Muscle layer of duodenum (tissue), 2 donors: ENCODE measurements at regions not wholly inside any gene's neighbourhood (a gene's known extent, or its start where the extent isn't known, plus 50 kb on each side); places are given as distances from the start of the nearest gene placed in this dataset.

Experiments used
- H3K27ac ChIP-seq: one replicate; pipeline ENCODE4 v1.7.0; 2013; ENCODE audit warnings: mild to moderate bottlenecking, low read length
- H3K27me3 ChIP-seq: one replicate; pipeline ENCODE4 v1.7.0; 2013; ENCODE audit warnings: low read depth, mild to moderate bottlenecking, control low read depth, low read length
- H3K36me3 ChIP-seq, 2 donors: one replicate each; pipeline ENCODE4 v1.7.0; 2013; ENCODE audit warnings: low read length in 2 of 2, control low read depth in 1 of 2, mild to moderate bottlenecking in 1 of 2; ENCODE audit not compliant: insufficient read depth in 2 of 2, control insufficient read depth in 1 of 2
- H3K4me1 ChIP-seq, 2 donors: one replicate each; pipeline ENCODE4 v1.7.0; 2013; ENCODE audit warnings: low read length in 2 of 2, mild to moderate bottlenecking in 2 of 2, control low read depth in 1 of 2, moderate library complexity in 1 of 2; ENCODE audit not compliant: insufficient read depth in 2 of 2, control insufficient read depth in 1 of 2
- H3K4me3 ChIP-seq, 2 donors: one replicate each; pipeline ENCODE4 v1.7.0; 2013; ENCODE audit warnings: low read length in 2 of 2, low read depth in 1 of 2, mild to moderate bottlenecking in 1 of 2
- H3K9me3 ChIP-seq, 2 donors: one replicate each; pipeline ENCODE4 v1.7.0; 2013; ENCODE audit warnings: low read length in 2 of 2, control low read depth in 1 of 2, mild to moderate bottlenecking in 1 of 2; ENCODE audit not compliant: control insufficient read depth in 1 of 2
- donor health status: healthy.

DNA sequence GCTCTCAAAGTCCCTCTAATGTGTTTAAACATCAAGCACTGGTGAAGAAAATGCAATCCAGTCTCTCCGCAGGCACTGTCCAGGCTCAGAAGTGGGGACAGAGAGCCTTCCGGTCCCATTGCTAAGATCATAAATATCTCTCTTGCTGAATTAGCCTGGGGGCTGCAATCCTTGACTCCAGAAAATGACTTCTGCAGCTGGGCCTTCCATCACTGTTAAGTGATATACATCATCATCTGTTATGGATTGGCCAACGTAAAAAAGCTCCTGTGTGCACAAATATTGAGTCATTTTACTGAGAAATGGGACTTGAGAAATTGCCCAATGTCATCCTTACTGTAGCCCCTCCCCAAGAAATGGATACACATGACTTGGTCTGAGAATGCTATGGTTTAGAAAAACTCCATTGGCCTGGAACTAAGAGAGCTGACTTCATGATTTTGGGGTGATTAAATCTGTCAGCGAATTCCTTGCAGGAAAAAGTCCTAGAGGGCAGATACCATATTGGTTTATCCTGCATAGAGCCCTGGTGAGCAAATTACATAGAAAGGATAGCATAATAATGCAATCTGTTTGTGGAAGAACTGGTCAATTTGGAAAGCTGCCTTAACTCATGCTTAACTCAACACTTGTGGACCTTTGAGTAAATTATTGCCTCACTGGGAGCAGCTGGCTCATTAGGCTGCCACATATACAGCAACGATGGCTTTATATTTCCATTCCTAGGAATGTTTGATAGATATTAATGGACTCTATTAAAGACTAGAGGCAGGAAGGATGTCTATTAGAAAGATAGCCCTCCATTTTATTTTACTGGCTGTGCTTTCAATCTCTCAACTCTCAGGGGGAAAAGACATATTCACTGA, 346.1 kb downstream of the GBA3 start:
- Histone ChIP-seq H3K4me3 (no peak overlapping the region), H3K9me3 (no peaks in the 10 kb centered on the region), H3K27me3 (no peaks in the 10 kb centered on the region), H3K27ac (no peak overlapping the region), H3K36me3 (no peaks in the 10 kb centered on the region), H3K4me1 (no peaks in the 10 kb centered on the region)

- no peaks in the 10 kb centered on the region for H3K4me1 ChIP-seq
- no peak overlapping the region for H3K27ac ChIP-seq
- H3K36me3 ChIP-seq = no peaks in the 10 kb centered on the region
- no peaks in the 10 kb centered on the region for H3K27me3 ChIP-seq
- H3K9me3 ChIP-seq = no peaks in the 10 kb centered on the region
- H3K4me3 ChIP-seq = no peak overlapping the region
Measured at GRCh38 chr4:23036921-23037495, 344.3 kb downstream of the GBA3 start.

DNA sequence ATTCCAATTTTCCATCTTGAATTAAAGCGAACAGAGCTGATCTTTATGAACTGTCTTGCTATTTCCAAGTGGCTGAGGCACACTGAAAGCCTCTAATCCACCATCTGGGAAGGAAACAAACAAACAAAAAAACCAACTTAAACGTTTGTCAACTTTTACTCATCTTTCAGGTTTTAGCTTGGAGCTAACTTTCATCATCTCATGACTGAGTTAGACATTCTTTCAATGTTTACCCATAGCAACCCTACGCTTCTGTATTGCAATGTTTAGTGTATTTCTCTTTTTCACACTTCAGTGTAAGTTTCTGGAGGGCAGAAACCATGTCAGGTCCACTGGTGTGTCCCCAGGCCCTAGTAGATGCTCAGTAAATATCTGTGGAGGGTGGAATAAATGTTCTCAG, 343.8 kb downstream of the GBA3 start:
- H3K9me3 ChIP-seq = no peaks in the 10 kb centered on the region
- no peaks in the 10 kb centered on the region for H3K36me3 ChIP-seq
- no peak overlapping the region for H3K27ac ChIP-seq
- H3K27me3 ChIP-seq = no peaks in the 10 kb centered on the region
- no peaks in the 10 kb centered on the region for H3K4me1 ChIP-seq
- no peak overlapping the region for H3K4me3 ChIP-seq

DNA sequence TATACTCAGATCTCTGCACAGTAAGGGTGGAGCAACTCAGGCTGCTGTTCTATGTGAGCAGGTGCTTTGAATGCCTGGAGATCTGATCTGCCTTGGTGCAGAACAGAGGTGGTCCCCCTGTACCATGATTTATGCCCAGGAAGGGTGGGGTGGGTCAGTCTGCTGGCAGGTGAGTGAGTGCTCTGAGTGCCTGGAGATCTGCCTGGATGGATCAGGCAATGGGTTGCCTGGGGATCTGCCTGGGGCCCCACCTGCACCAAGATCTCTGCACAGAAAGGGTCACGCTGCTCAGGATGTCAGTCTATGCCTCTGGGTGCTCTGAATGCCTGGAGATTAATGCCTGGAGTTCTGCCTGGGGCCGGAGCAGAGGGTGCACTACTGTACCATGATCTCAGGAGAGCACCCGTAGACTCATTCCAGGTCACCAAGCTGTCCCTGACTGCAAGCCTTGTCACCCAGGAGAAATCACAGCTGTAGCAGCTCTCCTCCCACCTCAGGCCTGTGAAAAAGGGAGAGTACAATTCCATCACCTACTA, 342.9 kb downstream of the GBA3 start:
- Histone ChIP-seq H3K9me3 (no peaks in the 10 kb centered on the region), H3K36me3 (no peaks in the 10 kb centered on the region), H3K27ac (no peak overlapping the region), H3K4me1 (no peaks in the 10 kb centered on the region), H3K4me3 (no peak overlapping the region), H3K27me3 (no peaks in the 10 kb centered on the region)

DNA sequence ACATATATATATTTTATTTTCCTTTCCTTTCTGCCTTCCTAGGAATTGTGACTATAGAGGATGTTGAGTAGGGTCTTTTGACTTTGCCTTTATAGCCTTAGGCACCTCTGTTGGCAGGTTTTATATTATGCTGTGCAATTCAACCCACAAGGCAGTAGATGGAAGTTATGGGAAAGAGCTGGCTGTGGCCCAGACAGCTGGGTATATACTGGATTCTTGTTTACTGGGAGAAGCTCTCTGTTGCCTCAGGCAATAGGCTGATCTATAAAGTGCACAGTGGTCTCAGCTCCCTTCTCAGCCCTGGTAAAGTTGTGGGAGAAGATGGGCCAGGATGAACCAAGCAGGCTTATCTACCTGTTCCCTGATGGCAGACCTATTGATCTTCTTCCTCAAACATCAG, 342.0 kb downstream of the GBA3 start:
- H3K36me3 ChIP-seq = no peaks in the 10 kb centered on the region
- no peak overlapping the region for H3K27ac ChIP-seq
- no peak overlapping the region for H3K4me3 ChIP-seq
- no peaks in the 10 kb centered on the region for H3K27me3 ChIP-seq
- no peaks in the 10 kb centered on the region for H3K4me1 ChIP-seq
- no peaks in the 10 kb centered on the region for H3K9me3 ChIP-seq

GRCh38 chr4:23033796-23034195, 341.1 kb downstream of the GBA3 start:
- H3K4me1 ChIP-seq = no peaks in the 10 kb centered on the region

DNA sequence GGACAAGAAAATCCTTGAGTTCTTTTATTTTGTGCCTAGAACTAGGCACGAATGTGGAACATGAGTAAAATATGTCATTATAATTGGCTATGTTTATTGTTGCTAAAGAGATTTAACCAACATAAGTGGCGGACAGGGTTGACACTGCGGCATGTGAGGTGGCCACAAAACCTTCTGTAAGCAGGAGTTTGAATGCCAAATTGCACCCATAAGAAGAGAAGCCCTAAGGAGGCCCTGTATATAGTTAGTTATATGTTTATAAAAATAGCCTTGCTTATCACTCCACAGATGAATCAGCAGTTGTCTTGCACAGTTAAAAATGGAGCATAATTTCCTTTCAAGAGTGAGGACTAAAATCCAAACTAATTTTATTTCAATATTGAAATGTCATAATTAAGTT, 336.1 kb downstream of the GBA3 start:
- no peak overlapping the region for H3K27ac ChIP-seq
- no peaks in the 10 kb centered on the region for H3K36me3 ChIP-seq
- H3K27me3 ChIP-seq = no peaks in the 10 kb centered on the region
- no peaks in the 10 kb centered on the region for H3K4me1 ChIP-seq
- H3K9me3 ChIP-seq = no peaks in the 10 kb centered on the region
- H3K4me3 ChIP-seq = no peak overlapping the region

More at GRCh38 chr4:23033796-23034195, 341.1 kb downstream of the GBA3 start:
- H3K9me3 ChIP-seq = no peaks in the 10 kb centered on the region
- no peak overlapping the region for H3K27ac ChIP-seq
- no peaks in the 10 kb centered on the region for H3K27me3 ChIP-seq
- no peak overlapping the region for H3K4me3 ChIP-seq
- no peaks in the 10 kb centered on the region for H3K36me3 ChIP-seq

DNA sequence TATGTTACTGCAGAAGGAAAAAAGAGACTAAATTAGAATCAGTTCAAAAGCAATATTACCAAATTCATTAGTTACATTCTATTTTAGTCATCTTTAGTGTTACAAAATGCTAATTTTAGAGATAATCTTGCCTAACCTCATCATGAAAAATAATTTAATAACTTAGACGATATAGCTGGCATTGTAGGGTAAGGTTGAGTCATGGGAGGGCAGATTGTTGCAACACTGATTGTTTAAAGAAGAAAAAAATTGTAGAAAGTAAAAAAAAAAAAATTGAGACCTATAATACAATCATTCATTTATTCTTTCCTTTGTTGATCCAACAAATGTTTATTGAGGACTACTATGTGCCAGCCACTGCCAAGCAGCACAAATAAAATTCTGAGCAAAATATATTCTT, 330.9 kb downstream of the GBA3 start:
- H3K27me3 ChIP-seq = no peaks in the 10 kb centered on the region
- no peaks in the 10 kb centered on the region for H3K36me3 ChIP-seq
- H3K27ac ChIP-seq = no peak overlapping the region
- H3K4me1 ChIP-seq = no peaks in the 10 kb centered on the region
- no peak overlapping the region for H3K4me3 ChIP-seq
- no peaks in the 10 kb centered on the region for H3K9me3 ChIP-seq

- H3K27me3 ChIP-seq = no peaks in the 10 kb centered on the region
- no peaks in the 10 kb centered on the region for H3K9me3 ChIP-seq
- no peaks in the 10 kb centered on the region for H3K4me1 ChIP-seq
- no peak overlapping the region for H3K27ac ChIP-seq
- H3K36me3 ChIP-seq = no peaks in the 10 kb centered on the region
- no peak overlapping the region for H3K4me3 ChIP-seq
Measured at GRCh38 chr4:23023121-23023520, 330.4 kb downstream of the GBA3 start.

DNA sequence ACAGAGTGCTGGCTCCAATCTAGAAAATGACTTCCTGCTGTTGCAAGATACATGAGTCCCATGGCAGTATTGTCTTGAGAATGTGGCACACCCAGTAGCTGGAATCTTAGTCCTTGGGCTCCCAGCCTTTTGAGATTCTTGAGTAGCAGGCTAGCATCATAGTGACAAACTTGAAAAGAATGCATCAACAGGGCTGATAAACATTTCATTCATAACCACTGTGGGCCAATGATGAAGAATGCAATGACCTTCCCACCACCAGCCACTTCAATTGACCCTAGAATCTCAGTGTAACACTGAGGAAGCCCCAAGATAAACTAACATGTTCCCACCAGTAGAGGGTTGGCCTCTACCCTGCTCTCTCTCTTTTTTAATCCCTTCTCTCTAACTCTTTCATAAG, 329.3 kb downstream of the GBA3 start:
- H3K4me1 ChIP-seq = no peaks in the 10 kb centered on the region
- H3K9me3 ChIP-seq = no peaks in the 10 kb centered on the region
- H3K27ac ChIP-seq = no peak overlapping the region
- no peak overlapping the region for H3K4me3 ChIP-seq
- H3K27me3 ChIP-seq = no peaks in the 10 kb centered on the region
- no peaks in the 10 kb centered on the region for H3K36me3 ChIP-seq

DNA sequence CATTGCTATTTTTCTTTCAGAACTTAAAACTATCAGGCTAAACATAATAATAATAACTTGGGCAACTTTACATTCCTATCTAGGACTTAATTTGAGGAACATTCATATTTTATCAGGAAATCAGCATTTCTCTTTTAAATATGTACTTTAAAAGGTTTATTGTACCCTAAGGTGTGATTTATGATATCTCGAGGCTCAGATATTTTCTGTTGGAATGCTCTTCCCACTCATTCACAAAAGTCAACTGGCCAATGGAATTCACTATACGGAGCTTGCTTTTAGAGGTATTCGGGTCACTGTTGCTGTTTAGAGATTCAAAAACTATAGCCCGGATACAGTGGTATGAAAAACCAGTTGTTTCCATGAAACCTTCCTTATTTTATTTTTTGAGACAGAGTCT, 328.3 kb downstream of the GBA3 start:
- H3K4me1 ChIP-seq = no peaks in the 10 kb centered on the region
- H3K27me3 ChIP-seq = no peaks in the 10 kb centered on the region
- H3K27ac ChIP-seq = no peak overlapping the region
- no peaks in the 10 kb centered on the region for H3K36me3 ChIP-seq
- H3K9me3 ChIP-seq = no peaks in the 10 kb centered on the region
- H3K4me3 ChIP-seq = no peak overlapping the region
